Type B pancreatic cell (in vitro differentiated cells): ENCODE measurements at regions not wholly inside any gene's neighbourhood (a gene's known extent, or its start where the extent isn't known, plus 50 kb on each side); places are given as distances from the start of the nearest gene placed in this dataset.

Experiments used
- DNase-seq: peaks from one replicate; pipeline ENCODE4 v3.0.0; 2021; ENCODE audit warnings: mixed read lengths; ENCODE audit not compliant: unreplicated experiment; ENCODE audit errors: extremely low spot score
- H3K27ac Mint-ChIP-seq: 2 replicates; pipeline ENCODE4 v1.8.0; 2021; ENCODE audit warnings: mild to moderate bottlenecking, mixed read lengths
- H3K27me3 Mint-ChIP-seq: 2 replicates; pipeline ENCODE4 v1.8.0; 2021; ENCODE audit warnings: mixed read lengths
- H3K36me3 Mint-ChIP-seq: 2 replicates; pipeline ENCODE4 v1.8.0; 2021; ENCODE audit warnings: mixed read lengths
- H3K4me1 Mint-ChIP-seq: one replicate; pipeline ENCODE4 v1.8.0; 2021; ENCODE audit warnings: mixed read lengths; ENCODE audit not compliant: unreplicated experiment
- H3K4me3 Mint-ChIP-seq: 2 replicates; pipeline ENCODE4 v1.8.0; 2021; ENCODE audit warnings: mild to moderate bottlenecking, mixed read lengths
- H3K9me3 Mint-ChIP-seq: 2 replicates; pipeline ENCODE4 v1.8.0; 2021; ENCODE audit warnings: mixed read lengths
- CTCF ChIP-seq: fragments of 200-600 bp; sonication (generic); conservative IDR thresholded peaks from 2 replicates; pipeline ENCODE4 v1.5.0; 2021; ENCODE audit warnings: antibody characterized with exemption, mild to moderate bottlenecking

GRCh38 chr4:112776535-112776934, 139.6 kb downstream of the LARP7 start:
- H3K4me1 Mint-ChIP-seq, result no peaks in the 10 kb centered on the region
- H3K36me3 Mint-ChIP-seq, result no peaks in the 10 kb centered on the region
- H3K27ac Mint-ChIP-seq, result no peak overlapping the region
- no peaks in the 10 kb centered on the region for H3K9me3 Mint-ChIP-seq
- H3K4me3 Mint-ChIP-seq, result no peak overlapping the region
- H3K27me3 Mint-ChIP-seq, result no peaks in the 10 kb centered on the region
- no peak for TF ChIP-seq CTCF
- no peak for DNase-seq

GRCh38 chr4:112778520-112778919, 141.6 kb downstream of the LARP7 start:
- H3K27me3 Mint-ChIP-seq, result no peaks in the 10 kb centered on the region
- no peaks in the 10 kb centered on the region for H3K9me3 Mint-ChIP-seq
- H3K4me3 Mint-ChIP-seq, result no peak overlapping the region
- no peak for DNase-seq
- H3K4me1 Mint-ChIP-seq, result no peaks in the 10 kb centered on the region
- no peaks in the 10 kb centered on the region for H3K36me3 Mint-ChIP-seq
- H3K27ac Mint-ChIP-seq, result no peak overlapping the region
- TF ChIP-seq CTCF, result no peak

GRCh38 chr4:112793033-112793432, 156.1 kb downstream of the LARP7 start:
- H3K27ac Mint-ChIP-seq, result no peak overlapping the region
- DNase-seq, result no peak
- peaks cover 8% of the 10 kb centered on the region for H3K9me3 Mint-ChIP-seq
- no peaks in the 10 kb centered on the region for H3K27me3 Mint-ChIP-seq
- TF ChIP-seq CTCF, result no peak
- no peaks in the 10 kb centered on the region for H3K4me1 Mint-ChIP-seq
- peaks cover 3% of the 10 kb centered on the region for H3K36me3 Mint-ChIP-seq
- no peak overlapping the region for H3K4me3 Mint-ChIP-seq

GRCh38 chr4:112800001-112800400, 163.1 kb downstream of the LARP7 start:
- no peak for DNase-seq
- Mint-ChIP-seq H3K4me3 (no peak overlapping the region), H3K27me3 (no peaks in the 10 kb centered on the region), H3K4me1 (no peaks in the 10 kb centered on the region), H3K36me3 (no peaks in the 10 kb centered on the region), H3K27ac (no peak overlapping the region), H3K9me3 (peaks cover 3% of the 10 kb centered on the region)
- TF ChIP-seq CTCF, result no peak

GRCh38 chr4:112801341-112801740, 164.4 kb downstream of the LARP7 start:
- H3K36me3 Mint-ChIP-seq, result no peaks in the 10 kb centered on the region
- no peaks in the 10 kb centered on the region for H3K27me3 Mint-ChIP-seq
- no peaks in the 10 kb centered on the region for H3K9me3 Mint-ChIP-seq
- DNase-seq, result no peak
- H3K27ac Mint-ChIP-seq, result no peak overlapping the region
- H3K4me1 Mint-ChIP-seq, result no peaks in the 10 kb centered on the region
- H3K4me3 Mint-ChIP-seq, result no peak overlapping the region
- no peak for TF ChIP-seq CTCF

- Mint-ChIP-seq H3K36me3 (no peaks in the 10 kb centered on the region), H3K9me3 (no peaks in the 10 kb centered on the region), H3K27ac (no peak overlapping the region), H3K27me3 (no peaks in the 10 kb centered on the region), H3K4me3 (no peak overlapping the region), H3K4me1 (no peaks in the 10 kb centered on the region)
- TF ChIP-seq CTCF, result no peak
- no peak for DNase-seq
Observed at GRCh38 chr4:112802780-112803179, 165.8 kb downstream of the LARP7 start.
